GM21717 (cell line): ENCODE measurements at regions not wholly inside any gene's neighbourhood (a gene's known extent, or its start where the extent isn't known, plus 50 kb on each side); places are given as distances from the start of the nearest gene placed in this dataset.
"Not testable (repeated sequence)": the region's sequence is repeated elsewhere in the genome, so short reads cannot be mapped to it uniquely, and the experiment has no call there.

Experiments used
- ATAC-seq: cut with Tn5 transposase; IDR thresholded peaks from one replicate; pipeline ENCODE4 v1.9.1; 2021; ENCODE audit warnings: mild to moderate bottlenecking, moderate library complexity; ENCODE audit not compliant: unreplicated experiment

DNA sequence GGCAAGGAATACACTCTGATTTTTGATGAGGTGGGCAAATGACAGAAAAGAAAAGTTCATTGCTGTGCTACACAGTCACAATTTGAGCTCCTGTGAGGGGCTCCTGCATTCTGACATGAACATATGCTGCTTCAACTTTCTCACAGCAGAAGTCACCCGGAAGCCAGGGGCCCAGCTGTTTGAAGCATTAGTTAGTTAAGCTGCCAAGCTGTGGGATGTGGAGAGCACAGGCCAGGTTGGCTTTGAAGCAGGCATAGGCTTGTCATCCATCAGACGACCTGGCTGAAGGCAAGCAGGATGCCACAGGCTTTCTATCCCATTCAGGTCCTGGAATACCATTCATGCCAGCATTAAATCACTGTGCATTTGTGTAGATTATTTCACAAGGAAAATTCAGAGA, 63.1 kb downstream of the MTNR1B start:
- no peak for ATAC-seq

DNA sequence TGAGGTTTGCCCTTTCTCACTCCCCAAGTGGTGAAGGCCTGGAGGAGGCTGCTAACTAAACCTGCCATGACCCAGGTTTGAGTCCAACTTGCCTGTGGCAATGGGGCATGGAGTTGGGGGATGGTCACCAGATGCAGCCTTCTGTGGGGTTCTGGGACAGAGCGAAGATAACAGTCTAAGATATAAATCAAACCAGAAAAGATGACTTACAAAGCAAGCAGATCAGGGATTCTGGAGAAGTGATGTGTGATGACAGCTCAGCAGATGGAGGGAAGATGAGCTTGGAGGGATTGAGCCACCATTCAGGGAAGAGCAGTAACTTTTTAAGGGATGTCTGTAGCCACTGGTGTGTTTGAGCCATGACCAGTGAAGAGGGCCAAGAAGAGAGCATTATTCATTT, 63.6 kb downstream of the MTNR1B start:
- no peak for ATAC-seq

DNA sequence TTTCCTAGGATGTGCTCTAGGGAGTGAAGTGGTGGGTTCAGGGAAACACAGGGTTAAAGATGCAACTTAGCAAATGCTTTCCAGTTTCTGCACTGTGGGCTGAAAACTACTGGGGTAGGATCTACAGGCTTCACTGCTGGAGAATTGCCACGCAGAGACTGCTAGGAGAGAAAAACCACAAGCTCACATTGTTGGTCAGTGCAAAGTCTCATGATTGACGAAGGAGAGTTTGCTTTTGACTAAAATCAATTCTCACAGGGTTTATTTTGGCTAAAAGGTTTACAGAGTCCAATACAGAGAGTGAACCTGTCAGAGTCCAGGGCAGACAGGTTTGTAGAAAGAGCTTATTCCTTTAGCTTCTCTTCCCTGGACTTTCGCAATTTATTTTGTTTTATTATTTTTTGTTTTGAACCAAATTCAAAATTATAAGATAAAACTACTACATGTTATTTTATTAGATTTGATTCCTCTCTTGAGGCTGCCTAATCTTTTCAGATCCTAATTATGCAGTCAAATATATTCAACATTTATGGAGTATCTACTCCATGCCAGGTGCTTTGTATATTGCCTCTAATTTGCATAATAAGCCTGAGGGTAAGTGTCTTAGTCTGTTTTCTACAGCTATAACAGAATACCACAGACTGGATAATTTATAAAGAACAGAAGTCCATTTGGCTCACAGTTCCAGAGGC, 64.7 kb downstream of the MTNR1B start:
- ATAC-seq = no peak

DNA sequence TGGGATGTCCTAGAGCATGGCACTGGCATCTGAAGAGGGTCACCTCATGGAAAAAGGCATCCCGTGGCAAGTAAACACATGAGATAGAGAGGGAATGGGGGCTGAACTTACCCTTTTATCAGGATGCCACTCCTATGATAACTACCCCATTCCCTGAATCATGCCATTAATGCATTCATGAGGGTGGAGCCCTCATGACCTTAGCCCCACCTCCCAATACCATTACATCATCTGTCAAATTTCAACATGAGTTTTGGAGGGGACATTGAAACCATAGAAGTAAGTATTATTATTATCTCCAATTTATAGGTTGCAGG, 65.2 kb downstream of the MTNR1B start:
- no peak for ATAC-seq

DNA sequence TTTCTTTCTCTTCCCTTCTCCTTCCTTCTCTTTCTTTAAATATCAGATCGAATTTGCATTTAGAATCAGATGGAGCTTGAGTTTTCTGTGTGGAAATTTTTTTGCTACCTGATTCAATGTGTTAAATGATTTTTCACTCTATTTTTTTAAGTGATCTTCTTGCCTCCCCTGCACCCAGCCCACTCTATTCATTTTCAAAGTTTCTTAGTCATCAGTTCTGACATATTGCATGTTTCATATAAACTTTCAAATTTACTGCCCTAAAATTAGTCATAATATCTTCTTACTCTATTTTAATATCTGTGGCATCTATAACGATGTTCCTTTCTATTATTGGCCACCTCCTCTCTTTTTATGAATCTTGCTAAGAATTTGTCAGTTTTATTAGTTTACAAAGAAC, 69.1 kb downstream of the MTNR1B start:
- no peak for ATAC-seq

DNA sequence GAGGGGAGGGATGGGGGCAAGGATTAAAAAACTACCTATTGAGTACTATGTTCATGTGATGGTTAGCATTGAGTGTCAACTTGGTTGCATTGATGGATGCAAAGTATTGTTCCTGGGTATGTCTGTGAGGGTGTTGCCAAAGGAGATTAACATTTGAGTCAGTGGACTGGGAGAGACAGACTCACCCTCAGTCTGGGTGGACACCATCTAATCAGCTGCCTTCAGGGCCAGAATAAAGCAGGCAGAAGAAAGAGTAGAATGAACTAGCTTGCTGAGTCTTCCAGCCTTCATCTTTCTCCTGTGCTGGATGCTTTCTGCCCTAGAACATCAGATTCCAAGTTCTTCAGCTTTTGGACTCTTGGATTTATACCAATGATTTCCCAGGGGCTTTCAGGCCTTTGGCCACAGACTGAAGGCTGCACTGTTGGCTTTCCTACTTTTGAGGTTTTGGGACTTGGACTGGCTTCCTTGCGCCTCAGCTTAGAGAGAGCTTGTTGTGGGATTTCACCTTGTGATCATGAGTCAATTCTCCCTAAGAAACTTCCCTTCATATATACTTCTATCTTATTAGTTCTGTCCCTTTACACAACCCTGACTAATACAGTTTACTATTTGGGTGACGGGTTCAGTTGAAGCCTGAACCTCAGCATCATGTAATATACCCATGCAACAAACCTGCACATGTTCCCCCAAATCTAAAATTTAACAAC, 70.2 kb downstream of the MTNR1B start:
- no peak for ATAC-seq

DNA sequence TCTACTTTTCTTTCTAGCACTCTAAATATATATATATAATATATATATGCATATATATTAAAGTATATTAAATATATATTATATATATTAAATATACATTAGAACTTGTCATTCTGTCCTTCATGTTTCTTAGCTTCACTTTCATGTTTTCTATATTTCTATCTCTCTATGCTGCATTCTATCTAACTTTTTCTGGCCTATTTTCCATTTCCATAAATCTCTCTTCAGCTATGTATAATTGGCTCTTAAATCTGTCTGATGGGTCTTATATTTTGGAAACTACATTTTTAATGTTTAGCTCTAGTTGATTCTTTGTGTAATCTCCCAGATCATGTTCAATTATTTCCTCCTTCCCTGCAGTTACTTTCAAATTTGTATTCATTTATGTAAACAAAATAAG, 72.2 kb downstream of the MTNR1B start:
- no peak for ATAC-seq

DNA sequence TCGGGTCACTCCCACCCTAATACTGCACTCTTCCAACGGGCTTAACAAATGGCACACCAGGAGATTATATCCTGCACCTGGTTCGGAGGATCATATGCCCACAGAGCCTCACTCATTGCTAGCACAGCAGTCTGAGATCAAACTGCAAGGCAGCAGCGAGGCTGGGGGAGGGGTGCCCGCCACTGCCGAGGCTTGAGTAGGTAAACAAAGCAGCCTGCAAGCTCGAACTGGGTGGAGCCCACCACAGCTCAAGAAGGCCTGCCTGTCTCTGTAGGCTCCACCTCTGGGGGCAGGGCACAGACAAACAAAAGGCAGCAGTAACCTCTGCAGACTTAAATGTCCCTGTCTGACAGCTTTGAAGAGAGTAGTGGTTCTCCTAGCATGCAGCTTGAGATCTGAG, 73.7 kb downstream of the MTNR1B start:
- ATAC-seq = not testable (repeated sequence)

DNA sequence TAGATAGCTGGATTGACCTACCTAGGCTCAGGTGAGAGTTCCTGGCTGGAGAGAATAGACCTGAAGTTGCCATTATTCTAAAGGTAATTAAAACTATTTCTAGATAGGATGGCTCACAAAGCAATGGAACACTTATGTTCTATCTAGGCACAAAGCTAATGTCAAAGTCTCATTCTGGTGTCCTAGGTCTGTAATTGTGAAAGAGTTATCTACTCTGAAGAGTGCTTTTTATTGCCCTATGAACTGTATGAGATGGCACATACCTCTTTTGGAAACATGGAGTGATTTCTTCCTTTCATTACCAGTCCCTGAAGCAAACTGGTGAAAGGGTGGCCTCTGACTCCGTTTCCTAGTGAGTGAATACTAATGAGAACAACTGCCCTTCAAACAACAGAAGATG, 80.3 kb downstream of the MTNR1B start:
- ATAC-seq = no peak

DNA sequence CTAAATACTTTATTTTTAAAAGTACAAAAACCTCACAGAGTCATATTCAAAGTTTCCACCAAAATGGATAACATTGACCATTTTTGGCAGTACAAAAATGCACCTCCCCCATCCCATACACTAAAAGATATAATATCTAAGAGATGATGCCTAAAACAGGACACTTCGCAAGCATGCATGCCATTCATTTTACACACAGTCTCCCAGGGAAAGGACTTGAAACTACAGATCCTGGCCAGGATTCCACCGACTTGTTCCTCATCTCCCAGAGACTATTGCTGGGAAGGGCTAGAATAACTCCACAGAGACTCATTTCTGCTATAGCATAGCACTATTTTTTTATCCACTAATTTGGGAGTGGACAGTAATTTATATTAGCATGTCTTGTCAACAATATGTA, 81.7 kb downstream of the MTNR1B start:
- ATAC-seq = no peak

DNA sequence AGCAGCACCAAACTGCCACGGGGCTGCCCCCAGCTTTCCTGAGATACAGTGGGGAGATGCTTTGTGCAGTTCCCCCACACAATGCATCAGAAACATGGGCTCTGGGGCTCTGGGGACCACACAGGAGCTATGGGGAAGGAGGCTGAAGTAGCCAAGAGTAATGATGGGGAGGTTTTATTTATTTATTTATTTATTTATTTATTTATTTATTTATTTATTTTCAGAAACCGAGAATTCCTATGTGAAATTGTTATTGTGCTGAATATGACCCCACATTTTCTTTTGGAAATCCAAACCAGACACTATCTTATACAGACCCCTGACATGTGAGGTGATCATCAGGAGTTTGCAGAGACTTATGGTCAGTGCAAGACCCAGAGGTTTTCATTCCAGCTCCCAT, 84.4 kb downstream of the MTNR1B start:
- no peak for ATAC-seq

DNA sequence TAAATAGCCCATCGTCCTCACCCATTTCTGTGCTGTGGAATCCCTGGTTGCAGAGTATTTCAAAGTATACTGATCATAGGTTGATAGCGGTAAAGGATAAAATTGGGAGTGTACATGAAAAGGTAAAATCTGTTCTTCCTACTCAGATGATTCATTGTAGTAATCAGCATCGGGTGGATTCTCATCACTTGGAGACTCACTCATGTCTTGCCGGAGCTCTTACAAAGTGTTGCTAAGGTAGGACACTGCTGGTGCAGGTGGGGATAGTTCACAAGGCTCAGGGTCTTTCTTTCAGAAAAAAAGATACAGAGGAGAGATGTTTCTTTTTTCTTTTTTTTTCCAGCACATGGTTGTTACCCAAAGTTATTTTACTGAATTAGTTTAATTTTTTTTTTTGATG, 84.8 kb downstream of the MTNR1B start:
- ATAC-seq = no peak

DNA sequence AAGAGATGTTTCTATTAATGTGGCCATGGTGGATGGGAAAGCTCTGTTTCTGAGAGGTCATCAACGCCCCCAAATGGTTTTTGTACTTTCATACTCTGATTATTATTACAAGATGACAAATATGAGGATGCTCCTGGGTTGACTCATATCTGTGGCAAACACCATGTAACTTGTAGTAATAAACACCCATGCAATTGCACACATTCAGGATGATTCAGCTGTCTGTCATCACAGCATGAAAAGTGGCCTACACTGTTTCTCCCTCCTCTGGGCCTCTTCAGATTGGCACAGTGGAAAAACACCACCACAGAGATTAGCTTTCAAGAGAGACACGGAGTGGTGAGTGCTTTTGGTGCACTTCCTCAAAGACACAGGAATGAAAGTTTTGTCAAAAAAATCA, 85.4 kb downstream of the MTNR1B start:
- ATAC-seq = peak; percentile 92

DNA sequence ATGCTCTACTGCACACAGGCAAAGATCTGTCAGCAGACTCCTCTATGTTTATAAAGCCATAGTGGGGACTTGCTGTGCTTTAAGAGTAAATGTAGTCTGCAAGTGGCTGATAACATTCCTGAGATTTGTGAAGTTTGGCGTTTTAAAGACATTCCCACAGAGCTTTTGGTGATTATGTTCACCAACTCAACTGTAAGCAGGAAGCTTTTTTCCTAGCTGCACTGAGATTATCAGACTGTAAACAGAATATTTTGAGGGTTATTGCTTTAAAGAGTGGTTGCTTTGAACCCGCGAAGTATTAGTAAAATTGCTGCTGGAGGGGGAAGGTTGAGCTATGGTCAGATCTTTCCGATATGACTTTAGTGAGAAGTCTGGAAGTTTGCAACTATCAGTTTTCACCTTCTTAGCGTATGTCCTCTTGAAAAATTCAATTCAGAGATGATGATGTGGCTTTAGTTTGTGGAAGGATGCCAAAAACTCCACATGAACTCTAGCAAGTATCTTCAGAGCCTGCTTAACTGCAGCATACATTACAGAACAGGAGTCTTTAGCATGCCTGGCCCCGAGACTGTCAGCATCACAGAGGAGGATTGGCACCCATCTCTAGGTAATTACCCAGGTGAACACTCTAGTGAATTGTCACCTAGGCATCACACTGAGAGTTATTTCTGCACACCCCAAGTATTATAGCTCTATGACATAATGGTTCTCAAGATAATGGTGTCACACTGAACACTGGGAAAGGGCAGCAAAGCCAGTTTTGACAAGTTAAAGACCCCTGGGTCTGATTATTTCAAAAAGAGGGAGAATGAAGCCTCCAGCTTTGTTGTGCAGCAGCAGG, 89.9 kb downstream of the MTNR1B start:
- ATAC-seq = no peak

DNA sequence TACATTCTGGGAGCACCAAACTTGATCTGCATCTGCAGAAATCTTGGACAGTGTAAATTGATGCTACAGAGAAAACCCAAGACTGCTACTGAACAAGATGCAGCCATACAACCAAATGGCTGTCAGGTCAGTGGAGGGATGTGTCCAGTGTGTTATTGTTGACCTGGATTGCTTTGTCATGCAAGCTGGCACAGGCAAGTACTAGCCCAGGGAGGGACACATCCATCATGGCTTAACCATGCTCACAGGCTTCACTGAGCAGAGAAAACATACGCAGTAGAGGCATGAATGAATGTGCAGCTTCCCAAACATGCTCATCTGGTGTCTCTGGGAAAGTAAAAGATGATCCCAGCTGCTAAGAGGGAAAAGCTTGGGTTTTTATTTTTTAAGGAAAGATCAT, 93.6 kb downstream of the MTNR1B start:
- no peak for ATAC-seq

DNA sequence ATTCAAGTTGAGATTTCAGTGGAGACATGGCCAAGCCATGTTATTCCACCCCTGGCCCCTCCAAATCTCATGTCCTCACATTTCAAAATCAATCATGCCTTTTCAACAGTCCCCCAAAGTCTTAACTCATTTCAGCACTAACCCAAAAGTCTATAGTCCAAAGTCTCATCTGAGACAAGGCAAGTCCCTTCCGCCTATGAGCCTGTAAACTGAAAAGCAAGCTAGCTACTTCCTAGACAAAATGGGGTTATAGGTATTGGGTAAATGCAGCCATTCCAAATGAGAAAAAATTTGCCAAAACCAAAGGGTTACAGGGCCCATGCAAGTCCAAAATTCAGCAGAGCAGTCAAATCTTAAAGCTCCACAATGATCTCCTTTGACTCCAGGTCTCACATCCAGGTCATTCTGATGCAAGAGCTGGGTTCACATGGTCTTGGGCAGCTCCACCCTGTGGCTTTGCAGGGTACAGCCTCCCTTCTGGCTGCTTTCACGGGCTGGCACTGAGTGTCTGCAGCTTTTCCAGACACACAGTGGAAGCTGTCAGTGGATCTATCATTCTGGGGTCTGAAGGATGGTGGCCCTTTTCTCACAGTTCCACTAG, 95.7 kb downstream of the MTNR1B start:
- not testable (repeated sequence) for ATAC-seq

DNA sequence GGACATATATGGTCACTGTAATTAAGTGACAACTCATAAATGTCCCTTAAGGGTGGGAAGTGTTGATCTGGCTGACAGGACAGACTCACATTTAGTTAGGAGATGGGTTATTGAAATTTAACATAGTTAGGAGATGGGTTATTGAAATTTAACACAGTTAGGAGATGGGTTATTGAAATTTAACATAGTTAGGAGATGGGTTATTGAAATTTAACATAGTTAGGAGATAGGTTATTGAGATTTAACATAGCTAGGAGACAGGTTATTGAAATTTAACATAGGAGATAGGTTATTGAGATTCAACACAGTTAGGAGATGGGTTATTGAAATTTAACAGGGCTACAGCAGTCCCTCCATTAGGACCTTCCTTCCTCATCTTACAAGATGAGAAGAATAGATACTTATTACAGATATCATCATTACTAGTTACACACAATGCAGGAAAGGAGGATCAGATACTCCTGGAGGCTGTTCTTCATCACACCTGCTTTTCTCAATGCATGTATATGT, 98.5 kb downstream of the MTNR1B start:
- ATAC-seq = no peak

DNA sequence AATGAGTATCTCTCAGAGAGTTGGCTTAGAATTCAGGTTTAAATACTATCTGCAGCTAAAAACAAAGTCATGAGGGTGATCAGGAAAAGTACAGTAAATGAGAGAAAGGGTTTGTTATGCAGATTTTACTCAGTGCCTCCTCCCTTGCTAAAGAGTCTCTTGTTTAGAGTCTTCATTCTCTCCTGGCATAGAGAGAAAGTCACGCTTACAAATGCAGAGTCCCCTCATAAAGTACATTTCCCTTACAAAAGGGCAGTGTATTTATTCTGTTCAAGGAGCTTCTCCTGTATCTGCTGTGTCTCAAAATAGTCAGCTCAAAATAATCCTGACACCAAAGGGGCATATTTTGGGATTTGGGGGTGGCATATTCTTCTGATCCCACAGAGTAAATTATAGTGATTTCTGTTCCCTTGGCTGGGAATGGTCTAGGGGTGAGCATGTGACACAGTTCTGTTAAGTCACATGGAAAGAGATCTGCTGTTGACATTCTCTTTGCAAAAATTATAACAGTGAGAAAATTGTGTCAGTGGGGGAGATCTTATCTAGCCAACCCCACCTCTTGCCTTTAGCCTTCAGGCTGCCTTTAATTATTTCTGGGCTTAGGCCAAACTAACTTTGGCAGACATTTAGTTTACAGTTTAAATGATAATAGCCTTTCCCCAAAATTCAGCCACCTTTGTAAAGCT, 102.9 kb downstream of the MTNR1B start:
- ATAC-seq = no peak

DNA sequence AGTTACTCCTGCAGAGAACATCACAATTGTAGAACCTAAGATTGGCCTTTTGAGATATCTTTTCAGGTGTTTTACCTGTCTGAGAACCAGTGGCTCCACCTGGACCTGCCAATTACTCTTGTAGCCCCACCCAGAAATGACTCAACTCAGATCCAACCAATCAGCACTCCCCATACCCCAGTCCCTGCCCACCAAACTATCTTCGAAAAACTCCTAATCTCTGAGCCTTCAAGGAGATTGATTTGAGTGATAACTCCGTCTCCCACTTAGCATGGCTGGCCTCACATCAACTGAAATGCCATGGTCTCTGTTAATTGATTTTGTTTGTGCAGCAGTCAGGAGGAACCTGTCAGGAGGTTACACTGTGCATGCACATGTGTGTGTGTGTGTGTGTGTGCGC, 103.6 kb downstream of the MTNR1B start:
- ATAC-seq = no peak

DNA sequence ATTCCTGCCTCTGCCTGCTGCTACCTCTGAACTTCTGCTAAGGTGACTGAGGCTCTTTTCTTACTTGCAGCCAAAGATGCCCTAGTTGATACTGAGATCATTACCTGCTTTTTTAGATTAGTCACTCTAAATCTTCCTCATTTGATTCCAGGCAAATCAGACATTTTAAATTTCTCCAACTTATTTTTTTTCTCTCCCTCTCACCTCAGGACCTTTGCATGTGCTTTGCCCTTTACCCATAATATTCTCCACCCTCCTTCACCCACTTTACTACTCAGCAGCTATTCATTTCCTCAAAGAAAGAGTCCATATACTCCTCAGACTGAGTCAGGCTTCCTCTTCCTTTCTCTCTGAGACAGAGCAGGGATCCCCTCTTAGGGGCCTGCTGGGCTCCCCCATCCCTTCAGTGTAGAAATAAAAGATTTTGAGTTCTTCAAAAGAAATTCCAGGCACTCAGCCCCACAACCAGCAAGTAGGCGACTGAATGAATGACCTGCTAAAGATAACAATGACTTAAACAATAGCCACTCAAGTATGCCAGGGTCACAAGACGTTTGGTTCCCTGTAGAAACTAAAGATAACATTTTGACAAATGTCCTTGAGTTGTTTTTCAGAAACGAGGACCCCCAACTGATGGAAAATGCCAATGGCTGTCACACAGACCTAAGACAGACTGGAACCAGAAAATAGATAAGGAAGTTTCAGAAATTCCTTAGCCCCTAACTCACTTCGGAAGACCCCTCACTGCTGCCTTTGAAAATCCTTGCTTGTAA, 104.2 kb downstream of the MTNR1B start:
- no peak for ATAC-seq
